ENCODE measurements at regions not wholly inside any gene's neighbourhood (a gene's known extent, or its start where the extent isn't known, plus 50 kb on each side); places are given as distances from the start of the nearest gene placed in this dataset.

- TF ChIP-seq, protein P1, sequence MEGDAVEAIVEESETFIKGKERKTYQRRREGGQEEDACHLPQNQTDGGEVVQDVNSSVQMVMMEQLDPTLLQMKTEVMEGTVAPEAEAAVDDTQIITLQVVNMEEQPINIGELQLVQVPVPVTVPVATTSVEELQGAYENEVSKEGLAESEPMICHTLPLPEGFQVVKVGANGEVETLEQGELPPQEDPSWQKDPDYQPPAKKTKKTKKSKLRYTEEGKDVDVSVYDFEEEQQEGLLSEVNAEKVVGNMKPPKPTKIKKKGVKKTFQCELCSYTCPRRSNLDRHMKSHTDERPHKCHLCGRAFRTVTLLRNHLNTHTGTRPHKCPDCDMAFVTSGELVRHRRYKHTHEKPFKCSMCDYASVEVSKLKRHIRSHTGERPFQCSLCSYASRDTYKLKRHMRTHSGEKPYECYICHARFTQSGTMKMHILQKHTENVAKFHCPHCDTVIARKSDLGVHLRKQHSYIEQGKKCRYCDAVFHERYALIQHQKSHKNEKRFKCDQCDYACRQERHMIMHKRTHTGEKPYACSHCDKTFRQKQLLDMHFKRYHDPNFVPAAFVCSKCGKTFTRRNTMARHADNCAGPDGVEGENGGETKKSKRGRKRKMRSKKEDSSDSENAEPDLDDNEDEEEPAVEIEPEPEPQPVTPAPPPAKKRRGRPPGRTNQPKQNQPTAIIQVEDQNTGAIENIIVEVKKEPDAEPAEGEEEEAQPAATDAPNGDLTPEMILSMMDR (IDR thresholded peaks at IDR 0.05): no peak
- TF ChIP-seq POLR2A (IDR thresholded peaks at IDR 0.05): no peak
Measured at GRCh38 chr14:39884091-39884490, 451.9 kb upstream of the FBXO33 start.
